NCI-H2029 treated with DMSO at 0.1 percent for 48 hours (cell line): ENCODE measurements at regions not wholly inside any gene's neighbourhood (a gene's known extent, or its start where the extent isn't known, plus 50 kb on each side); places are given as distances from the start of the nearest gene placed in this dataset.

Experiments
- DNase-seq: peaks from one replicate; lab custom pipeline; 2025; lab: John Stamatoyannopoulos, UW

GRCh38 chr16:73817526-73818324, 478.9 kb upstream of the PSMD7 start:
- DNase-seq = no peak

GRCh38 chr16:73813527-73813926, 483.1 kb upstream of the PSMD7 start:
- DNase-seq = no peak

GRCh38 chr16:73804456-73804855, 492.2 kb upstream of the PSMD7 start:
- DNase-seq = no peak

- no peak for DNase-seq
Observed at GRCh38 chr16:73798471-73798870, 498.1 kb upstream of the PSMD7 start.

GRCh38 chr16:73797115-73797514, 499.5 kb upstream of the PSMD7 start:
- no peak for DNase-seq

GRCh38 chr16:73796241-73796640, 500.4 kb upstream of the PSMD7 start:
- DNase-seq = no peak

GRCh38 chr16:73794994-73795393, 501.6 kb upstream of the PSMD7 start:
- DNase-seq = no peak

GRCh38 chr16:73793871-73794437, 502.7 kb upstream of the PSMD7 start:
- DNase-seq = no peak

- no peak for DNase-seq
Observed at GRCh38 chr16:73793260-73793659, 503.4 kb upstream of the PSMD7 start.

GRCh38 chr16:73792199-73793020, 504.2 kb upstream of the PSMD7 start:
- DNase-seq = no peak

- DNase-seq = no peak
Observed at GRCh38 chr16:73781297-73781696, 515.3 kb upstream of the PSMD7 start.

- DNase-seq = no peak
Observed at GRCh38 chr16:73778887-73779286, 517.7 kb upstream of the PSMD7 start.

GRCh38 chr16:73775841-73776388, 520.7 kb upstream of the PSMD7 start:
- no peak for DNase-seq

GRCh38 chr16:73771196-73772064, 525.2 kb upstream of the PSMD7 start:
- DNase-seq = no peak

GRCh38 chr16:73768786-73769203, 527.8 kb upstream of the PSMD7 start:
- no peak for DNase-seq

- DNase-seq = no peak
Observed at GRCh38 chr16:73764321-73764720, 532.3 kb upstream of the PSMD7 start.

- DNase-seq = no peak
Observed at GRCh38 chr16:73756289-73757178, 540.1 kb upstream of the PSMD7 start.

GRCh38 chr16:73753931-73754330, 542.7 kb upstream of the PSMD7 start:
- no peak for DNase-seq

- no peak for DNase-seq
Observed at GRCh38 chr16:73750639-73751038, 546.0 kb upstream of the PSMD7 start.

- DNase-seq = no peak
Observed at GRCh38 chr16:73747328-73747727, 549.3 kb upstream of the PSMD7 start.

GRCh38 chr16:73746554-73746953, 550.1 kb upstream of the PSMD7 start:
- no peak for DNase-seq
